WTC11 (cell line): ENCODE measurements at regions not wholly inside any gene's neighbourhood (a gene's known extent, or its start where the extent isn't known, plus 50 kb on each side); places are given as distances from the start of the nearest gene placed in this dataset.

Experiments used
- ATAC-seq: fragments of 200-7000 bp; cut with Tn5 transposase; 2 replicates; pipeline ENCODE4 v1.10.0; 2021; ENCODE audit warnings: mild to moderate bottlenecking, moderate library complexity
- CTCF ChIA-PET: fragments of 300-600 bp; sonication (Branson Sonifier 250); formaldehyde crosslinking; loops from one replicate; lab custom pipeline; 2021; ENCODE audit warnings: antibody characterized with exemption; lab: Charles Lee
- POLR2A ChIA-PET: fragments of 350-600 bp; sonication (Branson Sonifier 250); formaldehyde crosslinking; loops from one replicate; lab custom pipeline; 2021; ENCODE audit warnings: antibody characterized with exemption; lab: Charles Lee
- DNase-seq: peaks from one replicate; pipeline ENCODE4 v3.0.0; 2021; ENCODE audit warnings: low spot score
- H3K27ac Mint-ChIP-seq: 2 replicates; pipeline ENCODE4 v1.8.0; 2021; ENCODE audit warnings: mixed read lengths
- H3K27me3 Mint-ChIP-seq: 2 replicates; pipeline ENCODE4 v1.8.0; 2021; ENCODE audit warnings: low read depth, mild to moderate bottlenecking, moderate library complexity, mixed read lengths
- H3K36me3 Mint-ChIP-seq: 2 replicates; pipeline ENCODE4 v1.8.0; 2021; ENCODE audit warnings: mixed read lengths
- H3K4me1 Mint-ChIP-seq: 2 replicates; pipeline ENCODE4 v1.8.0; 2022; ENCODE audit warnings: mixed read lengths
- H3K4me3 Mint-ChIP-seq: 2 replicates; pipeline ENCODE4 v1.8.0; 2021; ENCODE audit warnings: mild to moderate bottlenecking, moderate library complexity, mixed read lengths
- H3K9me3 Mint-ChIP-seq: 2 replicates; pipeline ENCODE4 v1.8.0; 2021; ENCODE audit warnings: mixed read lengths
- AFF4 ChIP-seq: sonication (generic); formaldehyde crosslinking; IDR thresholded peaks from 2 replicates; pipeline ENCODE4 v1.8.1; 2023; ENCODE audit warnings: mild to moderate bottlenecking, missing genetic modification reagents, borderline replicate concordance
- AR ChIP-seq: fragments of 250-450 bp; sonication (Bioruptor Pico); IDR thresholded peaks from 2 replicates; pipeline ENCODE4 v1.9.0; 2021; ENCODE audit warnings: mild to moderate bottlenecking
- CBFB ChIP-seq: sonication (generic); formaldehyde crosslinking; IDR thresholded peaks from 2 replicates; pipeline ENCODE4 v1.8.1; 2022; ENCODE audit warnings: mild to moderate bottlenecking, low read depth, missing genetic modification reagents
- CREB1 ChIP-seq: sonication (generic); formaldehyde crosslinking; IDR thresholded peaks from 2 replicates; pipeline ENCODE4 v1.8.0; 2023; ENCODE audit warnings: mild to moderate bottlenecking, missing genetic modification reagents
- CTCF ChIP-seq: fragments of 200-600 bp; IDR thresholded peaks from 2 replicates; pipeline ENCODE4 v1.8.0; 2022; ENCODE audit warnings: antibody characterized with exemption
- EMX1 ChIP-seq: fragments of 250-450 bp; sonication (Bioruptor Pico); IDR thresholded peaks from 2 replicates; pipeline ENCODE4 v1.8.0; 2021; ENCODE audit warnings: mild to moderate bottlenecking
- ETV6 ChIP-seq: sonication (generic); formaldehyde crosslinking; IDR thresholded peaks from 2 replicates; pipeline ENCODE4 v1.8.1; 2022; ENCODE audit warnings: mild to moderate bottlenecking, missing genetic modification reagents
- FOXP1 ChIP-seq: sonication (generic); formaldehyde crosslinking; IDR thresholded peaks from 2 replicates; pipeline ENCODE4 v1.8.0; 2022; ENCODE audit warnings: missing genetic modification reagents, mild to moderate bottlenecking, moderate library complexity, borderline replicate concordance
- GABPB1 ChIP-seq: sonication (generic); formaldehyde crosslinking; IDR thresholded peaks from 2 replicates; pipeline ENCODE4 v1.8.1; 2023; ENCODE audit warnings: mild to moderate bottlenecking, missing genetic modification reagents
- GRHL2 ChIP-seq: fragments of 250-450 bp; sonication (Bioruptor Pico); IDR thresholded peaks from 2 replicates; pipeline ENCODE4 v1.8.0; 2022; ENCODE audit warnings: mild to moderate bottlenecking, moderate library complexity; ENCODE audit not compliant: insufficient replicate concordance, severe bottlenecking
- IRF2 ChIP-seq: sonication (generic); formaldehyde crosslinking; IDR thresholded peaks from 2 replicates; pipeline ENCODE4 v1.8.0; 2022; ENCODE audit warnings: low read depth, missing genetic modification reagents, borderline replicate concordance
- JUN ChIP-seq: sonication (generic); formaldehyde crosslinking; IDR thresholded peaks from 2 replicates; pipeline ENCODE4 v1.8.0; 2023; ENCODE audit warnings: mild to moderate bottlenecking, missing genetic modification reagents
- MAX ChIP-seq: sonication (generic); formaldehyde crosslinking; IDR thresholded peaks from 2 replicates; pipeline ENCODE4 v1.8.0; 2022; ENCODE audit warnings: mild to moderate bottlenecking, missing genetic modification reagents
- NR3C1 ChIP-seq: sonication (generic); formaldehyde crosslinking; conservative IDR thresholded peaks from 2 replicates; pipeline ENCODE4 v1.8.1; 2023; ENCODE audit warnings: low read depth, mild to moderate bottlenecking, missing genetic modification reagents
- PREB ChIP-seq: sonication (generic); formaldehyde crosslinking; IDR thresholded peaks from 2 replicates; pipeline ENCODE4 v1.8.1; 2022; ENCODE audit warnings: mild to moderate bottlenecking, missing genetic modification reagents, moderate library complexity, borderline replicate concordance
- SP1 ChIP-seq: sonication (generic); formaldehyde crosslinking; conservative IDR thresholded peaks from 2 replicates; pipeline ENCODE4 v1.8.1; 2022; ENCODE audit warnings: missing genetic modification reagents
- TEAD1 ChIP-seq: sonication (generic); formaldehyde crosslinking; IDR thresholded peaks from 2 replicates; pipeline ENCODE4 v1.8.0; 2022; ENCODE audit warnings: mild to moderate bottlenecking, missing genetic modification reagents
- ZBTB21 ChIP-seq: sonication (generic); formaldehyde crosslinking; IDR thresholded peaks from 2 replicates; pipeline ENCODE4 v1.8.1; 2023; ENCODE audit warnings: mild to moderate bottlenecking, missing genetic modification reagents, borderline replicate concordance
- ZNF138 ChIP-seq: sonication (generic); formaldehyde crosslinking; conservative IDR thresholded peaks from 2 replicates; pipeline ENCODE4 v1.8.1; 2022; ENCODE audit warnings: mild to moderate bottlenecking, moderate library complexity, missing genetic modification reagents
- ZNF671 ChIP-seq: fragments of 250-450 bp; sonication (Bioruptor Pico); IDR thresholded peaks from 2 replicates; pipeline ENCODE4 v1.8.0; 2021; ENCODE audit warnings: mild to moderate bottlenecking

- Mint-ChIP-seq H3K4me1 (peaks cover 9% of the 10 kb centered on the region), H3K27ac (no peak overlapping the region), H3K9me3 (0 out of 2 replicates have a peak, but pooled peaks cover 4% of the 10 kb centered on the region), H3K36me3 (no peaks in the 10 kb centered on the region), H3K27me3 (no peaks in the 10 kb centered on the region), H3K4me3 (no peak overlapping the region)
- DNase-seq (no peak), ATAC-seq (no peak)
- no peak for TF ChIP-seq MAX (CRISPR knock-in tag)
- no peak for TF ChIP-seq JUN
- TF ChIP-seq ZNF671 (CRISPR knock-in tag), result no peak
- no peak for TF ChIP-seq NR3C1
- TF ChIP-seq TEAD1 (CRISPR knock-in tag), result no peak
- no peak for TF ChIP-seq AR (CRISPR knock-in tag)
- no peak for TF ChIP-seq GABPB1
- CTCF ChIA-PET, result interaction anchor here (1.7 kb wide), 1 partner anchor 12 kb away, joined by 10 read pairs; no protein-coding TSS in a partner anchor
- POLR2A ChIA-PET, result no interaction called here
These were observed 107.3 kb upstream of the OLIG3 start for GRCh38 chr6:137601471-137601870.

GRCh38 chr6:137602313-137603197 lies 108.4 kb upstream of the OLIG3 start:
- H3K27me3 Mint-ChIP-seq, result no peaks in the 10 kb centered on the region
- CTCF ChIA-PET, result interaction anchor here (1.7 kb wide), 1 partner anchor 13 kb away, joined by 10 read pairs; no protein-coding TSS in a partner anchor
- TF ChIP-seq PREB (no peak), EMX1 (CRISPR knock-in tag) (no peak), CBFB (CRISPR knock-in tag) (no peak), AR (CRISPR knock-in tag) (no peak), CREB1 (CRISPR knock-in tag) (no peak), AFF4 (CRISPR knock-in tag) (no peak), IRF2 (CRISPR knock-in tag) (no peak), ZNF671 (CRISPR knock-in tag) (no peak), JUN (no peak), ZNF138 (CRISPR knock-in tag) (no peak), CTCF (no peak), ETV6 (CRISPR knock-in tag) (no peak), FOXP1 (no peak), GRHL2 (no peak), SP1 (CRISPR knock-in tag) (no peak), ZBTB21 (no peak)

More at GRCh38 chr6:137602313-137603197, 108.4 kb upstream of the OLIG3 start:
- Mint-ChIP-seq H3K4me3 (no peak overlapping the region), H3K4me1 (peaks cover 9% of the 10 kb centered on the region), H3K9me3 (no peaks in the 10 kb centered on the region), H3K36me3 (no peaks in the 10 kb centered on the region), H3K27ac (no peak overlapping the region)
- no peak for DNase-seq
- POLR2A ChIA-PET, result interaction anchor here (0.7 kb wide), 1 partner anchor 167 kb away, joined by 3 read pairs; no protein-coding TSS in a partner anchor
- no peak for ATAC-seq
